ENCODE measurements at regions not wholly inside any gene's neighbourhood (a gene's known extent, or its start where the extent isn't known, plus 50 kb on each side); places are given as distances from the start of the nearest gene placed in this dataset.
"Not testable (repeated sequence)": the region's sequence is repeated elsewhere in the genome, so short reads cannot be mapped to it uniquely, and the experiment has no call there.

DNA sequence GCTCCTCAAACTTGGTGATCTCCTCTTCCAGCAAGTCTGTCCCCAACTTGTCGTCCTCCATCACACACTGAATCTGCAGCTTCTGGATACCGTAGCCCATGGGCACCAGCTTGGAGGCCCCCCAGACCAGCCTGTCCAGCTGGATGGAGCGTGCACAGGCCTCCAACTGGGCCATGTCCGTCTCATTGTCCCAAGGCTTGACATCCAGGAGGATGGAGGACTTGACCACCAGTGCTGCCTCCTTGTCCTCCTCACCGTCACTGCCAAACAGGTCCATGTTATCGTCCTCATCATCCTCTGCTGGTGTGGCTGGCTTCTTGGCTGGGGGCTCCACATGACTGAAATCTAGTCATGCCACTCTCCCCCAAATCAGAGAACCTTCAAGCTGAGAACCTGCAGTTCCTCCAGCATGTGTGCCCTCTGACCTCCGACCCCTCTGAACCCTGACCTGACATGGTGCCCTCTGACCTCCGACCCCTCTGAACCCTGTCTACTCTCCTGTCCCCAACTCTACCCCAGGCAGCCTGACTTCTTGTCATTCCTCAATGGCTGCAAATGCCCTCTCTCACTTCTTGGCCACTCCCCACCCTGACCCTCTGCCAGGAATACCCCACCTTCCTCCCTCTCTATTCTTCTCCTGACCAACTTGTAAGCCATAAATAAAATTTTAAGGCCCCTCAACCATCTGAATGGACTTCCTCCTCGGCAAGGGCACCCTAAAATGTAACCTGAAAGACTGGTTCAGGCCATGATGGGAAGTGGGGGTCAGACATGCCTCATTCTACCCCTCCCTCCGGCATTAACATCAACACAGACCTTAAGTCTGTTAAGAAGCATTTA is 275.7 kb upstream of the C1orf174 start:
- no peak for DNase-seq

DNA sequence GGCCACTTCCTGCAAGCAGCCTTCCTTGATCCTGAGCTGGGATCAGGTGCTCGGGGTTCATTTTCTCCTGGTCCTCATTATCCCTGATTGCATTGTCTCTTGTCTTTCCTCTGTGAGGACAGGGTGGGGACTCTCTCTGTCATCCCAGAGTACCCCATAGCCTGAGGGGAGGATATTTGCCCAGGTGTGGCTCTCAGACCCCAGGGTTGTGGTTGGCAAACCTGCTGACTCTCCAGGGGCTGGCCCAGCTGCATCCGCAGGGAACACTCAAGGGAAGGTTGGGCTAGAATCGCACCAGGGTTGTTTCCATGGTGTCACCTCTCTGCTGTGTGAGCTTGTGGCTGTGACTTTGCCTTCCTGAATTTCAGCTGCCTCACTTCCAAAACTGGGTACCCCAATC is 276.8 kb upstream of the C1orf174 start:
- DNase-seq, result no peak

DNA sequence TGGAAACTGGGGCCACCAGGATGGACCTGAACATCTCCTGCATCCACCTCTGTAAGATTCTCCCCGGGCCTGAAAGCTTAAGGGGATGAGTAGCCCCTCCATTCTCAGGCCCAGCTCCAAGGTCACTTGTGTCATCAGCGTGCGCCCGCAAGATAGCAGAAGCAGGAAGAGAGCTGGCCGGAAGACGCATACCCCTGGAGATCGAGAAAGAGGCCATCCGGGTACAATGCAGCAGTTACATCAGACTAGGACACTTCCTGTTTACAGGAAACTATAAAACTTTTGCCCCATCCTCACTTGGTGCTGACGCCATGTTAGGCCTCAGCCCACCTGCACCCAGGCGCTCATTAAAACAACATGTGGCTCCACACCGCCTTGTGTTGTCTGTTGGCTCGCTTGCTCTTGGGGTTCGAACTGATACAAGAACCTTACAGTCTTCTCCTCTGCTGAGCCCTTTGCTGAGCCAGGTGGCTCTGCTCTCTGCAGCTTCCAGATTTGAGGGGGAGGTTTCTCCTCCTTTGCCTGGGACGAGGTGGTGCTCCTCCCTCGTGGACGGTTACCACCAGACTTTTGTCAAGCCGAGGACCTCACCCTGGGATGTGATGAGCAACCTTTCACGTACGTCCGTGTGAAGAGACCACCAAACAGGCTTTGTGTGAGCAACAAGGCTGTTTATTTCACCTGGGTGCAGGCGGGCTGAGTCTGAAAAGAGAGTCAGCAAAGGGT is 277.5 kb upstream of the C1orf174 start:
- DNase-seq, result no peak

DNA sequence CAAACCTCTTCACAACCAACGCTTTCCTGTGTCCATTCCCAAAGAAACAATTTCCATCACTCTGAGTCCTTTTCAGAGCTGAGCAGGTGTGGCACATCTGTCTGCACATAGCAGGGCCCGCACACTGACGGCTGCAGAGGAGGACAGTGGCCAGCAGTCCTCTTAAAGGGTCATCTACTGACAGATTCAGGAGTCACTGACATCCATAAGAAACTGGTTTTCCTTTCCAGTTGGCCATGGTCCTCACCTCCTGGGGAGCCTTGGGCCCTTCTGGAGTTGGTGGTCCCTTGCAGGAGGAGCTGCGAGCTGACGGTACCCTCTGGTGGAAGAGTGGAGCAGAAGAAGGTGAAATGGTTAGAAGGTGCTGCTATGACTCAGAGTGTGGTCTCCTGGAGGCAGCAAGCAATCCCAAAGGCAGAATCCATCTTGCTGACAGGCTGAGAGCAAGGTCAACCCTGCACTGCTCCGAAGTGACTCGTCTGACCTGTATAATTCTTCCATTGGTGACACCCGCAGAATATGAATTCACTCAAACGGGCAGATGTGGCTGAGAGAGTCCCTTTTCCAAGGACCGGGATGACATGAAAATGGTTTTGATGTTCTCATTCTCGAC is 278.5 kb upstream of the C1orf174 start:
- no peak for DNase-seq

DNA sequence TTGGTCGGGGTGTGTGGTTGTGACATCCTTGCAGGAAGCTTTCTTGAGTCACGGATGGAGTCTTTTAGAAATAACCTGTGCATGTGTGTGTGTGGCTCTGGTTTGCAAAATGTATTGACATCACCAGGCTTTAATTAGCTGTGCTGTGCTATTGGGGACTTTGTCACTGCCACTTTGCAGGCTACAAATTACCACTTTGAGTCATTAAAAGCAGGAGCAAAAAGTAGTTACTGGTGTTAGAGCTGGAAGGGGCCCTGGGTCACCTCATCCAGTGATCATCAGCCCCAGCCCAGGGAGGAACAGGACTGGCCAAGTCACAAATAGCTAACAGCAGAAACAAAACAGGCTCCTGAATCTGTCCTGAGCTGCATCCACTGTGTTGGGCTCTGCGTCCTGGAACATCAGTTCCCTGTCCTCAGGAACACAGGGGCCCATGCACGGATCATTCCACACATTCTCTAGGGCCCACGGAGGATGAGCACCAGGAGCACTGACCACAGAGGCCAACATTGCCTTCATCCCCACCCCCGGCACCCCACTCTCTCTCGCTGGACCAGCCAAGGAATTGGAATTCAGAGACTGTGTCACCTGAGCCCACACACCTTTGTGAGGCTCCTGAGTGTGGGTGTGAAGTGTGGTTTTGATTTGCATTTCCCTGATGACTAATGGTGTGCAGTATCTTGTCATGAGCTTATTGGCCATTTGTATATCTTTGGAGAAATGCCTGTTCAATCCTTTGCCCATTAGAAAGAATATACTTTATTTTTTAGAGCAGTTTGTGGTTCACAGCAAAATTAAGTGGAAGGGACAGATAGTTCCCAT is 280.1 kb upstream of the C1orf174 start:
- no peak for DNase-seq

DNA sequence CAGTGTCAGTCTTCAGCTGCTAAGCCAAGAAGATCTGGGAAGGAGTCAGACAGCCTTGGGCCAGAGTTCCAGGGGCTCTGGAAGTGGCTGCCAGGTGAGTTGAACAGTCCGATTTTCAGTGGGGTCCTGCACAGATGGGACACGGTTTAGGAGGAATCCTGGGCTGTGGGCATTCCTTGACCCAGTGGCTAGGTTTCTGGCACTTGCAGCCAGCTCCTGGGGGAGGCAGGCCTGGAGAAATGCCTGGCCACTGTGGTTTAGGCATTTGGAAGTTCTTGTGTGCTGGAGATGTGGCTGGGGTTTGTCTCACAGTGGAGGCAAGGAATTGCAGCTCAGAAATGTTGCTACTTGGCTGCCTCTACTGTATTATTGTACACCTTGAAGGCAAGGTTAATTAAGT is 286.4 kb upstream of the C1orf174 start:
- DNase-seq, result not testable (repeated sequence)

DNA sequence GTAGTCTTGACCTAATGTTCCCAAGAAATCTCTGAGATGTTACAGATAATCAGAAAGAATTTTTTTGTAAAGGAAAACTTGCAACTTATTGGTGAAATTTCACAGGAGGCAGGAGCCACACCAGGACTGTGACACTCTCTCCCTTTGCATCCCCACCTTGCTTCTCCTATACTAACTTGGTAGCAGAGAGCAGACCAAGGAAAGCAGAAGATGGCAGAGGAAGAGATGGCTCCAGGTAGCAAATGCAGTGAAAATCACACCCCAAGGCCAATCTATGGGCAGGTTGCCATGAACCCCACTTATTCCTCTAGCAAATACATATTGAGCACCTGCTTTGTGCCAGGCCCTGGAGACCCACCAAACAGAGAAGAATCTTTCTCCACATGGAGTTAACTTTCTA is 303.4 kb upstream of the C1orf174 start:
- no peak for DNase-seq

DNA sequence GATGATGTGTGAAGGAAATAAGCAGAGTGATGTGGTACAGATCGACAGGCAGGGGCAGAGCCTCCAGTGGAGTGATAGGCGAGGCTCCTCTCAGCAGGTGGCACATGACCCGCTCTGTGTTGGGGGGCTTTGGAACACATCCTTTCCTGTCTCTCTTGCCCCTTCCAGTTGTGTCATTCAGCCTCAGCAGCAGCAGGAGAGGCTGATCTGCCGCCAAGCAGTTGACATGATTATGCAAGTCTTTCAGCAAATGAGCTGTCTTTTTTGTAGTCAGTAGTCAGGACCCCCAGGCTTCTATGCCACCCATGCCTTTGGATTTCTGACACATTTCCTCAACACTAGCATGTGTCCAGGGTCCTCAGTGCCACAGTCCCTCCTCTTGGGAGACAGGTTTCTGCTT is 307.1 kb upstream of the C1orf174 start:
- DNase-seq, result no peak

DNA sequence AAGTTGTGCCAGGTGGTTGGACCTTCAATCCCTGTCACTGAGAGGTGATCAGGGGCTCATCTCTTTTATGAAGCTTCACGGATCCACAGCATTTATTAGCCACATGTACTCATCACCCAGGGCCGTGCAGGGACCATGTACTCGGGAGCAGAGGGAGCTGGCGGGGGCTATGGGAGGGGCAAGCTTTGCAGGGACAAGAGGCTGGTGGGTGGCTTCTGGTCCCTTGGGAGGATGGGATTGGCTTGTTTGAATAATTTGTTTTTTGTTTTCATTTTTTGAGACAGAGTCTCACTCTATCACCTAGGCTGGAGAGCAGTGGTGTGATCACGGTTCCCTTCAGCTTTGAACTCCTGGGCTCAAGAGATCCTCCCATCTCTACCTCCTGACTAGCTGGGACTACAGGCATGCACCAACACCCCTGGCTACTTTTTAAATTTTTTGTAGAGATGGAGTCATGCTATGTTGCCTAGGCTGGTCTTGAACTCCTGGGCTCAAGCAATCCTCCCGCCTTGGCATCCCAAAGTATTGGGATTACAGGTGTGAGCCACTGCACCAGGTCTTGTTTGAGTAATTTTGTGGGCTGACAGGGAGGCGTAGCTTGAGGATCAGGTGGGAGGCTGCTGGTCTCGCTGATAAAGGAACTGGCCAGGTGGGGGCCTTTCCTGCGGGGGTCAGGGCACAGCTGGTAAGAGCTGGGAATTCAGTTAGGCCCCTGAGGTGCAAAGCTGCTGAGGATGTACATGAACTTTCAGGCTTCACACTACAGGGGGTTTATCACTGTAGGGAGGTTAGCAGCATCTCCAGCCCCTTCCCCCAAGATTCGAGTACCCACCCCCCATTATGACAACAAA is 308.0 kb upstream of the C1orf174 start:
- DNase-seq, result no peak

DNA sequence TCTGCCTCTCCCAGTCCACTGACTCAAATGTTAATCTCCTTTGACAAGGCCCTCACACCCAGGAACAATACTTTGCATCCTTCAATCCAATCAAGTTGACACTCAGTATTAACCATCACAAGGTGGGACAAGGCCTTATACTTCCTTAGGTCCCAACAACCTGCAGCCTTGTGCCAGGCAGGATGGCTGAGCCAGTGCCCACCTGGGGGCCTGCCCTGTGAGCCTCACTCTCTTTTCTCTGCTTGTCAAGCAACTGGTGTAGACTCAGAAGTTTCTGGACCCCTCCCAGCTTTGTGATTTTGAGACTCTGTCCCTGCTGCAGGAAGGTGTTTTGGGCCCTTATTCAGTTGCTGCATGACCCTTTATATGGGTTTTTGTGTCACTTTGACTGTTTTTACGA is 310.0 kb upstream of the C1orf174 start:
- DNase-seq, result no peak

DNA sequence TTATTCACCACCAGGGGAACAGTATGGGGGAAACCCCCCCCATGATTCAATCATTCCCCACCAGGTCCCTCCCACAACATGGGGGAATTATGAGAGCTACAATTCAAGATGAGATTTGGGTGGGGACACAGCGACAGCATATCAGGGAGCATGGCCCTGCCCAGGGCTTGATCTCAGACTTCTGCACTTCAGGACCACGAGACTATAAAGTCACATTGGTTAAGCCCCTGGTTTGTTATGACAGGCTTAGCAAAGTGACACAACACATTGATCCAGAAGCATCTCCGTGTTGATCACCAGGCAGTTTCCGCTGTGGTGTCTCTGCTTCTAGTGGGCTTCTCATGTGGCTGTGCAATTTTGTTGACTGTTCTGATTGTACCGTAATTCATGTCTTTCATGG is 312.7 kb upstream of the C1orf174 start:
- DNase-seq, result no peak

DNA sequence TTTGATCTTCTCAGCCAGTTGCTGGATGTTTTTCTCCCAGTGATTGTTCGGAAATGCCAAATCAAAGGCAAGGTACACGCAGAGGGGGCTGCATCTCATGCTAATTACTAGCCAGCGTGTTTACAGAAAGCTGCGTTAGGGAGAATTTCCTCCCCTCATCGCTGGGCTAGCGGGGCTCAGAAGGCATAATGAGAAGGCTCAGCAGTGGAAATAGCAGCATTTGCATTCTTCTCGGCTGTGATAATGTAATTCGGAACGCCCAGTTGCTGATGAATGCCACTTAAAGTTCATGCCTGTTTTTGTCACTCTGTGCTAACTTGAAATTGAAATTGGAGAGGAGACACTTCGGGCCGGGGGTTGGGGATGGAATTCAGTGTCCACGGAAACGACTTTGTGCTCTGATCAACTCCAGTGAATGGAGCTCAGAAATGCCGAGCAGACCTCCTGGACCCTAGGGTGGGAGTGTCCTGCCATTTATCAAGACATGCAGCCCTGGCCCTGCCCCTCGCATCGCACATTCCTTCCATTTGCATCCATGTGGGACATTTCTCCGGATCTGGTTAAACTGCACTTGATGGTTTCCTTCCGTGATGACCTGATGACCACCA is 313.4 kb upstream of the C1orf174 start:
- DNase-seq, result no peak

DNA sequence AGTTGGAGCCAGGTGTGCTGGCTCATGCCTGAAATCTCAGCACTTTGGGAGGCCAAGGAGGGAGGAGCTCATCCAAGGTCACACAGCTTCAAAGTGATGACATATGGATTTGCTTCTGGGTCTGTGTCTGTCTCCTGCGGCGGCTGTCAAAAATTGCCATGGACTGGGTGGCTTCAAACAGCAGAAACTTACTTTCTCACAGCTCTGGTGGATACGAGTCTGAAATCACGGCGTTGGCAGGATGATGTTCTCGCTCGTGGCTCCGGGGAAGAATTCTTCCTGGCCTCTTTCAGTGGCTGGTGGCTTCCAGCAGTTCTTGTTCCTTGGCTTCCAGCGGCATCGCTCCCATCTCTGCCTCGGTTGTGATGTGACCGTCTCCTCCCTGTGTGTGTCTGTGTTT is 314.8 kb upstream of the C1orf174 start:
- DNase-seq, result no peak

DNA sequence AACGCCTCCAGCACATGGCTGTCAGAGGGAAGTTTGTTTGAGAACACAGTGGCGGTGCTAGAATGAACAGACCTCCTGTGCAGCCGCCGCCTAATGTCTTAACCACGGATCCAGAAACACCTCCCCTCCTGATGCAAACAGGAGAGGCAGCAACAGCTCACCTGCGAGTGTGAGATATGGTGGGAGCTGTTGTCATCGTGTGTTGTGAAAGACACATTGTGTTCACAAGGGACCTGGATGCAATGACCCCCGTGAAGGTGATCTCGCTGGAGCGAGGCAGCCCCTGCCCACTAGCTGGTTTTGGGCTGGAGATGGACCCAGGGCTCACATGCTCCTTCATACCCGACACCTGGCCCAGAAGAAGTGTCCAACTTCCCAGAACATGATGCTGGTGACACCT is 315.3 kb upstream of the C1orf174 start:
- DNase-seq, result no peak

DNA sequence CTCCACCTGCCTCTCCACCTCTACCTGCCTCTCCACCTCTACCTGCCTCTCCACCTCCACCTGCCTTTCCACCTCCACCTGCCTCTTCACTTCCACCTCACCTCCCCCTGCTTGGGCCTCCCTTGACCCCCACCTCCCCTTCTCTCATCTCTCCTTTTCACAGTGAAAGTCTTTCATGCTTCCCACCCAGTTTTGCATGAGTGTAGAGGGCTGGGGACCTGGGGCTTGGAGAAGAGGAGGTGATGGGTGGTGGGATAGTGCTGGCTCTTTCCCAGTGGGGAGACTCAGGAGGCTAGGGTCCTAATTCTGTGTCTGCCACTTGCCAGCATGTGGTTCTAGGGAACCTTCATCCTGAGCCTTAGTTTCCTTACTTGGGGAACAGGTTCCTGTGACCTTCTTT is 316.2 kb upstream of the C1orf174 start:
- DNase-seq, result no peak

DNA sequence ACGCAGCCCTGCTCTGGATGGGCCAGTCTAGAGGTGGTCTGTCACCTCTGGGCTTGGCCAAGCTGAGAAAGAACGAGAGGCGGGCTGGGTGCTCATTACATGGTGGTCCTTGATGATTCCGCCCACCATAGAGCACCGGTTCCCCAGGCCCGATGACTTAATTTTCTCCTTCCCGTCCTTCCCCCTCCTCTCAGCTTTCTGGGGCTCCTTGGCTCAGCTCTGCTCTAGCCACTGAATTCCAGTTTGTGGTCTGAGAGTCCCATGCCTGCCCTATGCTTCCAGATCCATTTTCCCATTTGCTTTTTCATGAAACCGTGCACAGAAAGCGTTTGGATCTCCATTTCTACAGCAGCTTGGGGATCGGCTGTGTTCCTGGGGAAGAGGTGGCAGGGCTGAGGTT is 318.5 kb upstream of the C1orf174 start:
- no peak for DNase-seq

DNA sequence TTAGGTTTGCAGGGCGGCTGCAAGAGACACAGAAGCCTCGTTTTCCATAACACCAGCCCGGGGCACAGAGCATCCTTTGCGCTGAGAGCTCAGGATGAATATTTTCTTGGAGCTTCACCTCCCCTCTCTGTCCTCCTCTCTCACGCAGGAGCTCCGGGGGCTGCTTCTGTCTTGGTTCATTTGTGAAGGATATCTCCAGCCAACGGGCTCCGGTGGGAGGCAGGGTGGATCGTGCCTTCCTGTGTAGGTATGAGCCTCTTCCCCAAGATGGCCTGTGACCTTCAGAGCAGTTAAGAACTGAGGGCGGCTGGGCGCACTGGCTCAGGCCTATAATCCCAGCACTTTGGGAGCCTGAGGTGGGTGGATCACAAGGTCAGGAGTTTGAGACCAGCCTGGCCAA is 319.0 kb upstream of the C1orf174 start:
- DNase-seq, result no peak

DNA sequence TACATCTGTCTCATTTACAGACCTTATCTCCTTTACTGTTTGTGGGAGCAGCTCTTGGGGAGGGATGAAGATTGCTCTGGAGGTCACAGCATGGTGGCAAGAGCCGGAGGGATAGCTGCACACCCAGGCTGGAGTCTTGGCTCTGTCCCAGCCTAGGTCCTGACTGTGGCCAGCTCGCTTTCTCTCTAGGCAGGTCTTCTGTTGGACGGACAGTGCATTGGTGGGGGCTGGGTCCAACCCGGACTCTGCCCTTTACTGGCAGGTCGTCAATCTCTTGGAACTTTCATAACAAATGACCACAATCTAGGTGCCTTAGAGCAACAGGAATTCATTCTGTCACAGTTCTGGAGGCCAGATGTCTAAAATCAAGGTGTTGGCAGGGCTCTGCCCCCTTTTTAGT is 319.8 kb upstream of the C1orf174 start:
- no peak for DNase-seq

DNA sequence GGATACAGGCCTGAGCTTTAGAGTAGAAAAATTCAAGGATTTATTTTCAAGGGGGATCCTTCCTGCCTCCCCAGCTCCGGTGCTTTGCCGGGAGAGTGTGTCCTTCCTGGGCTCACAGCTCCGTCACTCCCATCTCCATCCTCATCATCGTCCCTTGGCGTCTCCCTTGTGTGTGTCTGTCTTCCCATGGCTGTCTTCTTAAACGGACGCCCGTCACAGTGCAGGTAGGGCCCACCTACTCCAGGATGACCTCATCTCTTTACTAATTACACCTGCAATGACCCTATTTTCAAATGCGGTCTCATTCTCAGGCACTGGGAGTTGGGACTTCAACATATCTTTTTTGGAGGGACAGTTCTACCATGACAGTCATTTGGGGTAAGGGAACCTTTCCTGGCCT is 320.3 kb upstream of the C1orf174 start:
- no peak for DNase-seq

DNA sequence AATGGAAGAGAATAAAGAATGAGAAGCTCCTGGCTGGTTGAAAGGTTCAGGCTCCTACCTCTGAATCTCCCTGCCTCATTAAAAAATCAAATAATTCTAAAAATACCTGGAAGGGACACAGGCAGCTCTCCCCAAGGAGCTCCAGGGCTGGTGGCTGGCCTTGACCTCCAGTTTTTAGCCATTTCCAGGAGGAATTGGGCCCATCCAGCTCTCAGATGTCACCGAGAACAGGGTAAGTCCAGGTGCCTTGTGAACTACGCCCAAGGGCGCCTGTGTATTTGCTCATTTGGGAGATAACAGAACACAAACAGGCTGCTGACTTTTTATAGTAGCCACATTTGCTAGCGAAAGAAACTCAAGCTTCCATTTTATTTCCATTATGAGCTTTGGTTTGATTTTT is 321.0 kb upstream of the C1orf174 start:
- no peak for DNase-seq

DNA sequence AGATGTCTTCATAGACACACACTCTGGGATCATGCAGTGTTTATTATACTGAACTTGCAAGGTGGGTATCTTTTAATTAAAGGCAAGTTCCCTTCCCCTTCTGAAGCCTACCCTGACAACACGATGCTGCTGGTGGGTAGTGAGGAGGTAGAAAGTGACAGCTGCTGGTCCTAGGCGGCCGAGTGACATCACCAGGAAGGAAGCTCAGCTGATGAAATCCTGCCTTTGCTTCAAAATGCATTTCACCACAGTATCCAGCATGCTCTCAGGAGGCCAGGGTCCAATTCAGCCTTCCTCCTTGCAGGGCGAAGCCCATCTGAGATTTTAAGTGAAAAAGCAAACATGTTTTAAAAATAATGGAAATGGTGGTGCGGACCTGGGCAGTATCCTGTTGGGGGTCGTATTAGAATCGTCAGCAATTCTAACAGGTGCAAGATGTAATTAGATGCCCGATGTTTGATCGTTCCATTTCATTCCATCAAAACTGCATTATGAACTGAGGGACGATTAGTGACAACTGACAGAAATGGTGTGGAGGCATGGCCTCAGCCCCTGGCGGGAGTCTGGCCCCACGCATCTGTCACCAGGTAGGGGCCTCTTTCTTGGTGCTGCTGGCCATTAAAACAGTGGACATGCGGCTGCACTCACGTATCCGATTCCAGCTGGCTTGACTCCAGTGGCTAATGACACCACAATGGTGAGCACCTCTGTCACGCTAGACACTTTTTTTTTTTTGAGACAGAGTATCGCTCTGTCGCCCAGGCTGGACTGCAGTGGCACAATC is 324.8 kb upstream of the C1orf174 start:
- DNase-seq, result no peak

All from NCI-H1694 treated with DMSO at 0.1 percent for 48 hours (cell line).